Ishikawa (cell line): ENCODE measurements at regions not wholly inside any gene's neighbourhood (a gene's known extent, or its start where the extent isn't known, plus 50 kb on each side); places are given as distances from the start of the nearest gene placed in this dataset.

Source experiments
- CEBPB ChIP-seq: IDR thresholded peaks from 2 replicates; pipeline ENCODE4 v1.6.1; 2012
- CREB1 ChIP-seq: IDR thresholded peaks from 2 replicates; pipeline ENCODE4 v1.6.1; 2012; ENCODE audit warnings: low read depth
- EGR1 ChIP-seq: IDR thresholded peaks from 2 replicates; pipeline ENCODE4 v1.6.1; 2012
- EP300 ChIP-seq: IDR thresholded peaks from 2 replicates; pipeline ENCODE4 v1.6.1; 2012; ENCODE audit warnings: borderline replicate concordance
- FOXM1 ChIP-seq: IDR thresholded peaks from 2 replicates; pipeline ENCODE4 v1.6.1; 2012; ENCODE audit warnings: low read depth, borderline replicate concordance
- NFIC ChIP-seq: IDR thresholded peaks from 2 replicates; pipeline ENCODE4 v1.6.1; 2012
- RAD21 ChIP-seq: IDR thresholded peaks from 2 replicates; pipeline ENCODE4 v1.6.1; 2012; ENCODE audit warnings: low read depth
- TAF1 ChIP-seq: IDR thresholded peaks from 2 replicates; pipeline ENCODE4 v1.6.1; 2012; ENCODE audit warnings: low read depth, mild to moderate bottlenecking
- TCF12 ChIP-seq: IDR thresholded peaks from 2 replicates; pipeline ENCODE4 v1.6.1; 2012; ENCODE audit warnings: low read depth
- TEAD4 ChIP-seq: IDR thresholded peaks from 2 replicates; pipeline ENCODE4 v1.6.1; 2012
- YY1 ChIP-seq: IDR thresholded peaks from 2 replicates; pipeline ENCODE4 v1.6.1; 2012; ENCODE audit warnings: low read depth
- ZBTB7A ChIP-seq: IDR thresholded peaks from 2 replicates; pipeline ENCODE4 v1.6.1; 2012; ENCODE audit warnings: low read depth
- TF ChIP-seq, protein P1 (sequence below): IDR thresholded peaks from 2 replicates; pipeline ENCODE4 v1.6.1; 2012
- TF ChIP-seq, protein P2 (sequence below): IDR thresholded peaks from 2 replicates; pipeline ENCODE4 v1.6.1; 2012
- TF ChIP-seq, protein P3 (sequence below): IDR thresholded peaks from 2 replicates; pipeline ENCODE4 v1.6.1; 2012; ENCODE audit warnings: low read depth, mild to moderate bottlenecking

DNA sequence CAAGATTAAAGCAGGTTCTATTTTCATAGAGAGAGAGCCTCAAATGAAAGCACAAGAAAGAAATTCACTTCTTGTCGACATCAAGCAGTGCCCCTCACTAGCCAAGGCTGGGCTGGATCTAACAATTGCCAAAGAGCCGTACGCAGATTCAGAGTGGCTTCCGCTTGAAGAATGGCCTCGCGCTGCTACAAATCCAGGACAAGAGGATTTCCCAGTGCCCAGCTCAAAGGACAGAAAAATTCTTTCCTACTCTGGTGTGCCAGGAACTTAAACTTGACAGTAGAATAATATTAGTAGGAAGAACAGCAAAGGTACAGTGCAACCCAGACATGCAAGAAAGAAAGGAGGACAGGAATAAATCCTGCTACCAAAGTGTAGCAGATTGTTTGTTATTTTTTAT is 56.5 kb upstream of the PPARGC1A start:
- TF ChIP-seq YY1 (no peak), RAD21 (no peak), FOXM1 (no peak), TEAD4 (no peak), CEBPB (no peak), ZBTB7A (no peak), EP300 (no peak), EGR1 (no peak), TAF1 (no peak), NFIC (no peak), TCF12 (no peak)
- TF ChIP-seq, protein P1, sequence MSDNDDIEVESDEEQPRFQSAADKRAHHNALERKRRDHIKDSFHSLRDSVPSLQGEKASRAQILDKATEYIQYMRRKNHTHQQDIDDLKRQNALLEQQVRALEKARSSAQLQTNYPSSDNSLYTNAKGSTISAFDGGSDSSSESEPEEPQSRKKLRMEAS = no peak
- TF ChIP-seq, protein P2, sequence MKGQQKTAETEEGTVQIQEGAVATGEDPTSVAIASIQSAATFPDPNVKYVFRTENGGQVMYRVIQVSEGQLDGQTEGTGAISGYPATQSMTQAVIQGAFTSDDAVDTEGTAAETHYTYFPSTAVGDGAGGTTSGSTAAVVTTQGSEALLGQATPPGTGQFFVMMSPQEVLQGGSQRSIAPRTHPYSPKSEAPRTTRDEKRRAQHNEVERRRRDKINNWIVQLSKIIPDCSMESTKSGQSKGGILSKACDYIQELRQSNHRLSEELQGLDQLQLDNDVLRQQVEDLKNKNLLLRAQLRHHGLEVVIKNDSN = no peak
- TF ChIP-seq, protein P3, sequence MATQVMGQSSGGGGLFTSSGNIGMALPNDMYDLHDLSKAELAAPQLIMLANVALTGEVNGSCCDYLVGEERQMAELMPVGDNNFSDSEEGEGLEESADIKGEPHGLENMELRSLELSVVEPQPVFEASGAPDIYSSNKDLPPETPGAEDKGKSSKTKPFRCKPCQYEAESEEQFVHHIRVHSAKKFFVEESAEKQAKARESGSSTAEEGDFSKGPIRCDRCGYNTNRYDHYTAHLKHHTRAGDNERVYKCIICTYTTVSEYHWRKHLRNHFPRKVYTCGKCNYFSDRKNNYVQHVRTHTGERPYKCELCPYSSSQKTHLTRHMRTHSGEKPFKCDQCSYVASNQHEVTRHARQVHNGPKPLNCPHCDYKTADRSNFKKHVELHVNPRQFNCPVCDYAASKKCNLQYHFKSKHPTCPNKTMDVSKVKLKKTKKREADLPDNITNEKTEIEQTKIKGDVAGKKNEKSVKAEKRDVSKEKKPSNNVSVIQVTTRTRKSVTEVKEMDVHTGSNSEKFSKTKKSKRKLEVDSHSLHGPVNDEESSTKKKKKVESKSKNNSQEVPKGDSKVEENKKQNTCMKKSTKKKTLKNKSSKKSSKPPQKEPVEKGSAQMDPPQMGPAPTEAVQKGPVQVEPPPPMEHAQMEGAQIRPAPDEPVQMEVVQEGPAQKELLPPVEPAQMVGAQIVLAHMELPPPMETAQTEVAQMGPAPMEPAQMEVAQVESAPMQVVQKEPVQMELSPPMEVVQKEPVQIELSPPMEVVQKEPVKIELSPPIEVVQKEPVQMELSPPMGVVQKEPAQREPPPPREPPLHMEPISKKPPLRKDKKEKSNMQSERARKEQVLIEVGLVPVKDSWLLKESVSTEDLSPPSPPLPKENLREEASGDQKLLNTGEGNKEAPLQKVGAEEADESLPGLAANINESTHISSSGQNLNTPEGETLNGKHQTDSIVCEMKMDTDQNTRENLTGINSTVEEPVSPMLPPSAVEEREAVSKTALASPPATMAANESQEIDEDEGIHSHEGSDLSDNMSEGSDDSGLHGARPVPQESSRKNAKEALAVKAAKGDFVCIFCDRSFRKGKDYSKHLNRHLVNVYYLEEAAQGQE = no peak

DNA sequence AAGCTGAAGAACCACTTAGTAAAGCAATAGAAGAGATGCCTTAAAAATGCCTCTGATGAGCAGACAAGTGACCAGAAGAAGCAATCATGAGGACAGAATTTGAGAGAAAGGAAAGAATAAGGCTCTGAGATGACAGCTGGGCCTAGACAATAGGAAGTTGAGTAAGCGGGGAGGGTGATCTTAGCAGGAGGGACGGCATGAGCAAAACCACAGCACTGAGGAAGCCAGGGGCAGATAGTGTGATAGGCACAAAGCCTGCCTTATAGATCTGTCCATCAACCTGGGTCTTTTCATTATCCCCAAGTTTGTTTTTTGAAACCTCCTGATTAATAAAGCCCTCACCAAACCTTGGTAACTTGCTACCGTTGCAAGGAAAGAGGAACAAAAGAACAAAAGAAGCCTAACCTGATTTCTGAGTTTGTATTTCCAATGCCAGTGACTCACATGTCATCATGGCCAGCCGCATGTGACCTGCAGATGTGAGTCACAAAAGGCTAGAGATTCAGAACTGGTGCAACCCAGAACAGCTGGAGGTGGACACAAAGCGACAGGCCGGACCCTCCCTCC is 55.7 kb upstream of the PPARGC1A start:
- TF ChIP-seq TCF12 (peak; percentile 44; the same call in 1 of the 2 replicates), RAD21 (0 out of 2 replicates have a peak, but pooled peaks have one; percentile 7), EP300 (peak; percentile 45; the same call in 1 of the 2 replicates), TAF1 (no peak)
- TF ChIP-seq, protein P2 = peak; percentile 75
- TF ChIP-seq, protein P1 = peak; percentile 85

DNA sequence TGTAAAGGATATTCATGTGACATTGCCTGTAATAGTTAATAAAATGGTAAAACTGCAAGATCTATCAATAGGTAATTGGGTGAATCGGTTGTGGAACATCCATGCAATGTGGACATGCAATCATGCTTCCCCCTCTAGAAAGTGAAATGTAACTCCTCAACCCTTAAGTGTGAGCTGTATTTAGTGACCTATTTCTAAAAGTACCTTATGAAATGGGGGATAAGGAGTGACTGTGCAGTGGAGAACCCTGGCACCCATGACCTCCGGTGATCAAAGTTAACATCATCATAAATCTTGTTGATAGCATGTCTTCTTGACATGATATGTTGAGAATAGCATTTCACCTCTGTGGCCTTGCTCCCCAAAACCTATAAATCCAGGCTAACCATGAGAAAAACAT is 53.6 kb upstream of the PPARGC1A start:
- TF ChIP-seq, protein P3 = no peak
- no peak for TF ChIP-seq TAF1
- TF ChIP-seq EP300 = no peak
- TF ChIP-seq YY1 = no peak
- no peak for TF ChIP-seq TCF12
- no peak for TF ChIP-seq CREB1
- TF ChIP-seq EGR1 = no peak

DNA sequence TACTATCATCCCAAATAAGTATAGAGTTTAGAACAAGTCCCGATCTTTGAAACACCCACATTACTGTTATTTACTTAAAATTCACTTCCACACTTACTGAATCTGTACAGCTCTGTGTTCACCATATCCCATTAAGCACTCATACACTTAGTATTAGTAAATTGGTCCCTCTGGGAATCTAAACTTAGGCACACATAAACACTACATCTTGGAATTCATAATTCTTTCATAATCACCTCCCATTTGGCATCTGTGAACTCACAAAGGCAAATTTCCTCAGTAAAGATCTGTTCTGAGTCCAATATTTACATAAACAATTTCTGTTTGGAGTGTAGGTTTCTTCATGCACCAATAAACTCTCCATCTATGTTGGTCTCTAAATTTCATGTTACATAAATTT is 52.6 kb upstream of the PPARGC1A start:
- TF ChIP-seq EGR1 (no peak), RAD21 (no peak), TEAD4 (no peak), TCF12 (no peak), CREB1 (no peak), YY1 (no peak), CEBPB (no peak), TAF1 (no peak), EP300 (no peak), ZBTB7A (no peak), FOXM1 (no peak)
- TF ChIP-seq, protein P2 = no peak
- TF ChIP-seq, protein P3 = no peak
- TF ChIP-seq, protein P1 = no peak
